GM18505 (cell line): ENCODE measurements at regions not wholly inside any gene's neighbourhood (a gene's known extent, or its start where the extent isn't known, plus 50 kb on each side); places are given as distances from the start of the nearest gene placed in this dataset.

Experiments used
- ATAC-seq: cut with Tn5 transposase; IDR thresholded peaks from one replicate; pipeline ENCODE4 v1.9.1; 2021; ENCODE audit not compliant: unreplicated experiment
- POLR2A ChIP-seq: IDR thresholded peaks from 4 replicates; pipeline ENCODE4 v1.6.1; 2011; ENCODE audit warnings: borderline replicate concordance; ENCODE audit not compliant: insufficient read depth, insufficient read length; ENCODE audit errors: extremely low read depth

- no peak for ATAC-seq
- no peak for TF ChIP-seq POLR2A
Observed at GRCh38 chr1:185537596-185537995, 196.6 kb upstream of the HMCN1 start.

- no peak for TF ChIP-seq POLR2A
- ATAC-seq = no peak
Observed at GRCh38 chr1:185536165-185536920, 197.8 kb upstream of the HMCN1 start.

GRCh38 chr1:185535621-185536020 lies 198.6 kb upstream of the HMCN1 start:
- ATAC-seq = no peak
- TF ChIP-seq POLR2A = no peak

- no peak for TF ChIP-seq POLR2A
- no peak for ATAC-seq
Observed at GRCh38 chr1:185534801-185535200, 199.4 kb upstream of the HMCN1 start.

GRCh38 chr1:185533596-185533995 lies 200.6 kb upstream of the HMCN1 start:
- TF ChIP-seq POLR2A = no peak

GRCh38 chr1:185532856-185533255 lies 201.3 kb upstream of the HMCN1 start:
- no peak for TF ChIP-seq POLR2A
- no peak for ATAC-seq

More at GRCh38 chr1:185533596-185533995, 200.6 kb upstream of the HMCN1 start:
- no peak for ATAC-seq

- TF ChIP-seq POLR2A = no peak
- ATAC-seq = no peak
Observed at GRCh38 chr1:185531838-185532237, 202.4 kb upstream of the HMCN1 start.

- no peak for ATAC-seq
- TF ChIP-seq POLR2A = no peak
Observed at GRCh38 chr1:185530215-185530614, 204.0 kb upstream of the HMCN1 start.

GRCh38 chr1:185529673-185530072 lies 204.5 kb upstream of the HMCN1 start:
- TF ChIP-seq POLR2A = no peak
- ATAC-seq = no peak

GRCh38 chr1:185528084-185528676 lies 206.0 kb upstream of the HMCN1 start:
- no peak for ATAC-seq
- TF ChIP-seq POLR2A = no peak

- ATAC-seq = peak; percentile 100
- no peak for TF ChIP-seq POLR2A
Observed at GRCh38 chr1:185526344-185527307, 207.6 kb upstream of the HMCN1 start.

GRCh38 chr1:185520188-185520920 lies 203.3 kb upstream of the IVNS1ABP start:
- no peak for TF ChIP-seq POLR2A
- ATAC-seq = peak; percentile 56
